BLaER1 (cell line): ENCODE measurements at regions not wholly inside any gene's neighbourhood (a gene's known extent, or its start where the extent isn't known, plus 50 kb on each side); places are given as distances from the start of the nearest gene placed in this dataset.

ENCODE experiments used
- H3K27ac ChIP-seq: shearing (Covaris generic); formaldehyde crosslinking; 2 replicates; pipeline ENCODE4 v1.8.1; 2022
- H3K27me3 ChIP-seq: shearing (Covaris generic); formaldehyde crosslinking; 2 replicates; pipeline ENCODE4 v1.8.1; 2022
- H3K36me3 ChIP-seq: shearing (Covaris generic); formaldehyde crosslinking; 2 replicates; pipeline ENCODE4 v1.8.1; 2022
- H3K4me1 ChIP-seq: shearing (Covaris generic); formaldehyde crosslinking; 2 replicates; pipeline ENCODE4 v1.8.1; 2022
- H3K4me2 ChIP-seq: shearing (Covaris generic); formaldehyde crosslinking; 2 replicates; pipeline ENCODE4 v1.8.1; 2022
- H3K4me3 ChIP-seq: shearing (Covaris generic); formaldehyde crosslinking; 2 replicates; pipeline ENCODE4 v1.8.1; 2022
- H3K9ac ChIP-seq: shearing (Covaris generic); formaldehyde crosslinking; 2 replicates; pipeline ENCODE4 v1.8.1; 2022
- H3K9me3 ChIP-seq: shearing (Covaris generic); formaldehyde crosslinking; 2 replicates; pipeline ENCODE4 v1.8.1; 2022
- H4K20me1 ChIP-seq: shearing (Covaris generic); formaldehyde crosslinking; 2 replicates; pipeline ENCODE4 v1.8.1; 2022
- Cebpa-rat ChIP-seq: shearing (Covaris generic); IDR thresholded peaks from 2 replicates; pipeline ENCODE4 v1.8.1; 2022

GRCh38 chr1:90783181-90783580, 66.1 kb upstream of the BARHL2 start:
- Histone ChIP-seq H3K36me3 (no peaks in the 10 kb centered on the region), H3K4me1 (no peaks in the 10 kb centered on the region), H3K9ac (no peak overlapping the region), H4K20me1 (no peaks in the 10 kb centered on the region), H3K9me3 (no peaks in the 10 kb centered on the region), H3K4me2 (no peak overlapping the region), H3K4me3 (no peak overlapping the region), H3K27ac (no peak overlapping the region), H3K27me3 (no peaks in the 10 kb centered on the region)
- TF ChIP-seq Cebpa-rat: no peak

GRCh38 chr1:90782046-90782445, 64.9 kb upstream of the BARHL2 start:
- H4K20me1 ChIP-seq: no peaks in the 10 kb centered on the region
- no peak overlapping the region for H3K4me2 ChIP-seq
- no peak overlapping the region for H3K27ac ChIP-seq
- no peaks in the 10 kb centered on the region for H3K36me3 ChIP-seq
- H3K4me1 ChIP-seq: no peaks in the 10 kb centered on the region
- no peak overlapping the region for H3K4me3 ChIP-seq
- no peak for TF ChIP-seq Cebpa-rat
- no peaks in the 10 kb centered on the region for H3K9me3 ChIP-seq
- no peaks in the 10 kb centered on the region for H3K27me3 ChIP-seq
- no peak overlapping the region for H3K9ac ChIP-seq

- Histone ChIP-seq H3K36me3 (no peaks in the 10 kb centered on the region), H3K9ac (no peak overlapping the region), H3K27ac (no peak overlapping the region), H4K20me1 (no peaks in the 10 kb centered on the region), H3K4me2 (no peak overlapping the region), H3K9me3 (no peaks in the 10 kb centered on the region), H3K4me1 (no peaks in the 10 kb centered on the region), H3K27me3 (no peaks in the 10 kb centered on the region), H3K4me3 (no peak overlapping the region)
- no peak for TF ChIP-seq Cebpa-rat
Measured at GRCh38 chr1:90781534-90781933, 64.4 kb upstream of the BARHL2 start.

GRCh38 chr1:90780981-90781380, 63.9 kb upstream of the BARHL2 start:
- no peaks in the 10 kb centered on the region for H3K27me3 ChIP-seq
- no peaks in the 10 kb centered on the region for H3K9me3 ChIP-seq
- H3K4me3 ChIP-seq: no peak overlapping the region
- no peak overlapping the region for H3K9ac ChIP-seq
- no peaks in the 10 kb centered on the region for H3K36me3 ChIP-seq
- no peak overlapping the region for H3K27ac ChIP-seq
- H3K4me2 ChIP-seq: no peak overlapping the region
- H4K20me1 ChIP-seq: no peaks in the 10 kb centered on the region
- TF ChIP-seq Cebpa-rat: no peak
- no peaks in the 10 kb centered on the region for H3K4me1 ChIP-seq

- Histone ChIP-seq H3K4me2 (no peak overlapping the region), H3K9me3 (no peaks in the 10 kb centered on the region), H3K27ac (no peak overlapping the region), H3K4me1 (no peaks in the 10 kb centered on the region), H4K20me1 (no peaks in the 10 kb centered on the region), H3K36me3 (no peaks in the 10 kb centered on the region), H3K4me3 (no peak overlapping the region), H3K9ac (no peak overlapping the region), H3K27me3 (no peaks in the 10 kb centered on the region)
- TF ChIP-seq Cebpa-rat: no peak
Measured at GRCh38 chr1:90779573-90779972, 62.5 kb upstream of the BARHL2 start.

GRCh38 chr1:90778486-90778885, 61.4 kb upstream of the BARHL2 start:
- H3K9ac ChIP-seq: no peak overlapping the region
- H3K4me2 ChIP-seq: no peak overlapping the region
- H3K27ac ChIP-seq: no peak overlapping the region
- no peaks in the 10 kb centered on the region for H4K20me1 ChIP-seq
- no peaks in the 10 kb centered on the region for H3K4me1 ChIP-seq
- no peaks in the 10 kb centered on the region for H3K9me3 ChIP-seq
- H3K27me3 ChIP-seq: no peaks in the 10 kb centered on the region
- no peak for TF ChIP-seq Cebpa-rat
- no peak overlapping the region for H3K4me3 ChIP-seq
- no peaks in the 10 kb centered on the region for H3K36me3 ChIP-seq

GRCh38 chr1:90773812-90774211, 56.7 kb upstream of the BARHL2 start:
- no peak overlapping the region for H3K9ac ChIP-seq
- H3K27me3 ChIP-seq: no peaks in the 10 kb centered on the region
- H3K4me1 ChIP-seq: no peaks in the 10 kb centered on the region
- H4K20me1 ChIP-seq: no peaks in the 10 kb centered on the region
- TF ChIP-seq Cebpa-rat: no peak
- H3K36me3 ChIP-seq: no peaks in the 10 kb centered on the region
- no peak overlapping the region for H3K4me2 ChIP-seq
- no peak overlapping the region for H3K4me3 ChIP-seq
- H3K27ac ChIP-seq: no peak overlapping the region
- H3K9me3 ChIP-seq: no peaks in the 10 kb centered on the region

- no peaks in the 10 kb centered on the region for H3K9me3 ChIP-seq
- H4K20me1 ChIP-seq: no peaks in the 10 kb centered on the region
Measured at GRCh38 chr1:90768826-90769225, 51.7 kb upstream of the BARHL2 start.

GRCh38 chr1:90768098-90768497, 51.0 kb upstream of the BARHL2 start:
- no peak for TF ChIP-seq Cebpa-rat
- H4K20me1 ChIP-seq: no peaks in the 10 kb centered on the region

More at GRCh38 chr1:90768826-90769225, 51.7 kb upstream of the BARHL2 start:
- Histone ChIP-seq H3K27me3 (no peaks in the 10 kb centered on the region), H3K9ac (no peak overlapping the region), H3K27ac (no peak overlapping the region), H3K4me3 (no peak overlapping the region), H3K4me1 (no peaks in the 10 kb centered on the region), H3K36me3 (no peaks in the 10 kb centered on the region), H3K4me2 (no peak overlapping the region)
- TF ChIP-seq Cebpa-rat: no peak

More at GRCh38 chr1:90768098-90768497, 51.0 kb upstream of the BARHL2 start:
- no peaks in the 10 kb centered on the region for H3K9me3 ChIP-seq
- H3K4me1 ChIP-seq: no peaks in the 10 kb centered on the region
- H3K36me3 ChIP-seq: no peaks in the 10 kb centered on the region
- H3K4me3 ChIP-seq: no peak overlapping the region
- H3K4me2 ChIP-seq: no peak overlapping the region
- H3K9ac ChIP-seq: no peak overlapping the region
- H3K27me3 ChIP-seq: no peaks in the 10 kb centered on the region
- H3K27ac ChIP-seq: no peak overlapping the region
